Superior temporal gyrus (tissue), 1 donor: ENCODE measurements at regions not wholly inside any gene's neighbourhood (a gene's known extent, or its start where the extent isn't known, plus 50 kb on each side); places are given as distances from the start of the nearest gene placed in this dataset.
A peak's percentile ranks its signal among the peaks of the same experiment; 100 is the strongest.

Source experiments
- DNase-seq: peaks from one replicate; pipeline ENCODE4 v3.0.0-alpha.2; 2016; ENCODE audit errors: extremely low spot score

- no peak for DNase-seq
Measured at GRCh38 chrX:21056622-21057021, 317.6 kb upstream of the CNKSR2 start.

GRCh38 chrX:21047034-21047455 is 327.2 kb upstream of the CNKSR2 start:
- DNase-seq: no peak

GRCh38 chrX:21014326-21014725 is 359.9 kb upstream of the CNKSR2 start:
- DNase-seq: no peak

- DNase-seq: no peak
Measured at GRCh38 chrX:21004835-21005234, 369.4 kb upstream of the CNKSR2 start.

- DNase-seq: no peak
Measured at GRCh38 chrX:20995829-20996228, 378.4 kb upstream of the CNKSR2 start.

GRCh38 chrX:20989361-20989760 is 384.9 kb upstream of the CNKSR2 start:
- DNase-seq: no peak

- no peak for DNase-seq
Measured at GRCh38 chrX:20988804-20989203, 385.4 kb upstream of the CNKSR2 start.

- DNase-seq: no peak
Measured at GRCh38 chrX:20988118-20988517, 386.1 kb upstream of the CNKSR2 start.

- no peak for DNase-seq
Measured at GRCh38 chrX:20980426-20980825, 393.8 kb upstream of the CNKSR2 start.

- DNase-seq: no peak
Measured at GRCh38 chrX:20974326-20974725, 399.9 kb upstream of the CNKSR2 start.

- no peak for DNase-seq
Measured at GRCh38 chrX:20973038-20973437, 401.2 kb upstream of the CNKSR2 start.

GRCh38 chrX:20971250-20971649 is 403.0 kb upstream of the CNKSR2 start:
- no peak for DNase-seq

GRCh38 chrX:20969565-20969964 is 404.7 kb upstream of the CNKSR2 start:
- no peak for DNase-seq

GRCh38 chrX:20968996-20969395 is 405.2 kb upstream of the CNKSR2 start:
- no peak for DNase-seq

- DNase-seq: no peak
Measured at GRCh38 chrX:20967725-20968124, 406.5 kb upstream of the CNKSR2 start.

GRCh38 chrX:20965270-20966044 is 408.8 kb upstream of the CNKSR2 start:
- no peak for DNase-seq

GRCh38 chrX:20954014-20954413 is 420.2 kb upstream of the CNKSR2 start:
- no peak for DNase-seq

GRCh38 chrX:20952180-20952579 is 422.0 kb upstream of the CNKSR2 start:
- no peak for DNase-seq

- DNase-seq: no peak
Measured at GRCh38 chrX:20951016-20951810, 423.0 kb upstream of the CNKSR2 start.

GRCh38 chrX:20947411-20947912 is 426.8 kb upstream of the CNKSR2 start:
- peak; percentile 8 for DNase-seq

GRCh38 chrX:20913760-20914159 is 460.5 kb upstream of the CNKSR2 start:
- DNase-seq: no peak

- DNase-seq: no peak
Measured at GRCh38 chrX:20906571-20906970, 467.6 kb upstream of the CNKSR2 start.

GRCh38 chrX:20884565-20884964 is 489.7 kb upstream of the CNKSR2 start:
- DNase-seq: no peak
